BE2C (cell line): ENCODE measurements at regions not wholly inside any gene's neighbourhood (a gene's known extent, or its start where the extent isn't known, plus 50 kb on each side); places are given as distances from the start of the nearest gene placed in this dataset.
"Not testable (repeated sequence)": the region's sequence is repeated elsewhere in the genome, so short reads cannot be mapped to it uniquely, and the experiment has no call there.

Source experiments
- DNase-seq: peaks from one replicate; pipeline ENCODE4 v3.0.0-alpha.2; 2020
- H3K27me3 ChIP-seq: fragments of 250-450 bp; sonication (Bioruptor Pico); 2 replicates; pipeline ENCODE4 v1.5.1; 2020; ENCODE audit warnings: mild to moderate bottlenecking
- H3K36me3 ChIP-seq: fragments of 250-450 bp; sonication (Bioruptor Pico); 2 replicates; pipeline ENCODE4 v1.5.1; 2020; ENCODE audit warnings: mild to moderate bottlenecking
- H3K4me1 ChIP-seq: fragments of 250-450 bp; sonication (Bioruptor Pico); 2 replicates; pipeline ENCODE4 v1.5.1; 2020
- H3K4me3 ChIP-seq: 2 replicates; pipeline ENCODE4 v1.5.1; 2011; ENCODE audit warnings: low read depth, low read length
- H3K9me3 ChIP-seq: fragments of 250-450 bp; sonication (Bioruptor Pico); 2 replicates; pipeline ENCODE4 v1.5.1; 2020
- TF ChIP-seq, protein P1 (sequence below): IDR thresholded peaks from 2 replicates; pipeline ENCODE4 v1.5.1; 2012; ENCODE audit warnings: mild to moderate bottlenecking, low read depth, low read length

DNA sequence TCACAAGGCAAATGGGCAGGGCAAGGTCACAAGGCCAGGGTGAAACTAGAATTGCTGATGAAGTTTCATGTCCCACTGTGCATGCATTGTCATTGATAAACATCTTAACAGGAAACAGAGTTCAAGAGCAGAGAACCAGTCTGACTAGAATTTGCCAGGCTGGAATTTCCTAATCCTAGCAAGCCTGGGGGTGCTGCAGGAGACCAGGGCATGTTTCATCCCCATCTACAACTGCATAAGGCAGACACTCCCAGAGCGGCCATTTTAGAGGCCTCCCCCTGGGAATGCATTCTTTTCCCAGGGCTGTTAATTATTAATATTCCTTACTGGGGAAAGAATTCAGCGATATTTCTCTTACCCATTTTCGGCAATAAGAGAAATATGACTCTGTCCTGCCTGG, 172.6 kb upstream of the XIST start:
- not testable (repeated sequence) for H3K9me3 ChIP-seq, H3K27me3 ChIP-seq, H3K4me3 ChIP-seq, H3K36me3 ChIP-seq, H3K4me1 ChIP-seq, DNase-seq

DNA sequence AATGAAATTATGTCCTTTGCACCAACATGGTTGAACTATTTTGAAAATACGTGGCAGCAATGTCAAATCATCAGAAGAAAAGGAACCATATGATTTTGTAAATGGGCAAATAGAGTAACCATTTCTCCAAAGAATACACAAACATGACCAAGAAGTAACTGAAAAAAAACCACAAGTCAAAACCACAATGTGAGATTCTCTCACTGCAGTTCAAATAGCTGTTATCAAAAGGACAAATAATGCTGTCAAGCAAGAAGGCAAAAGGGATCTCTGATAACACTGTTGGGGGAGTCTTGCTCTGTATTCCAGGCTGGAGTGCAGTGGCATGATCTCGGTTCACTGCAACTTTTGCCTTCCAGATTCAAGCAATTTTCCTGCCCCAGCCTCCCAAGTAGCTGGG, 170.7 kb upstream of the XIST start:
- no peaks in the 10 kb centered on the region for H3K27me3 ChIP-seq
- TF ChIP-seq, protein P1, sequence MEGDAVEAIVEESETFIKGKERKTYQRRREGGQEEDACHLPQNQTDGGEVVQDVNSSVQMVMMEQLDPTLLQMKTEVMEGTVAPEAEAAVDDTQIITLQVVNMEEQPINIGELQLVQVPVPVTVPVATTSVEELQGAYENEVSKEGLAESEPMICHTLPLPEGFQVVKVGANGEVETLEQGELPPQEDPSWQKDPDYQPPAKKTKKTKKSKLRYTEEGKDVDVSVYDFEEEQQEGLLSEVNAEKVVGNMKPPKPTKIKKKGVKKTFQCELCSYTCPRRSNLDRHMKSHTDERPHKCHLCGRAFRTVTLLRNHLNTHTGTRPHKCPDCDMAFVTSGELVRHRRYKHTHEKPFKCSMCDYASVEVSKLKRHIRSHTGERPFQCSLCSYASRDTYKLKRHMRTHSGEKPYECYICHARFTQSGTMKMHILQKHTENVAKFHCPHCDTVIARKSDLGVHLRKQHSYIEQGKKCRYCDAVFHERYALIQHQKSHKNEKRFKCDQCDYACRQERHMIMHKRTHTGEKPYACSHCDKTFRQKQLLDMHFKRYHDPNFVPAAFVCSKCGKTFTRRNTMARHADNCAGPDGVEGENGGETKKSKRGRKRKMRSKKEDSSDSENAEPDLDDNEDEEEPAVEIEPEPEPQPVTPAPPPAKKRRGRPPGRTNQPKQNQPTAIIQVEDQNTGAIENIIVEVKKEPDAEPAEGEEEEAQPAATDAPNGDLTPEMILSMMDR, result no peak

DNA sequence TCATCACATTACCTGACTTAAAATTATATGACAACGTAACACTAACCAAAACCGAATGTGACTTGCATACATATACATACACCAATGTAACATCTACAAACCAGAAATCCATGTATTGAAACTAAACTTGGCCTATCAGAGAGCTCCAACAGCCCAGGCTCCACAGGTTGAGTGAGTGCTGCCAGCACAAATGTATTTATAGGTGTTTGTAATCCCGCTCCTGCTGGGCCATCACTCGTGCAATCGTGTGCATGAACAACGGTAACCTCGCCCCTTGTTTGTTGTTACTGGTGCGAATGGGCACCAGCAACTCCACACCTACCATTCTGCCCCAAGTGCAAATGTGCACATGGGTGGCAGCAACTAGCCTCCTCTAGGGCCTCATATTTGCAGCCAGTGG, 165.7 kb upstream of the XIST start:
- H3K4me3 ChIP-seq, result no peak overlapping the region
- DNase-seq, result no peak
- TF ChIP-seq, protein P1, result no peak
- H3K9me3 ChIP-seq, result no peaks in the 10 kb centered on the region
- H3K27me3 ChIP-seq, result no peaks in the 10 kb centered on the region
- no peaks in the 10 kb centered on the region for H3K4me1 ChIP-seq
- no peaks in the 10 kb centered on the region for H3K36me3 ChIP-seq

More for the DNA sequence above, 170.7 kb upstream of the XIST start:
- no peaks in the 10 kb centered on the region for H3K36me3 ChIP-seq
- DNase-seq, result no peak
- H3K4me3 ChIP-seq, result no peak overlapping the region
- no peaks in the 10 kb centered on the region for H3K9me3 ChIP-seq
- no peaks in the 10 kb centered on the region for H3K4me1 ChIP-seq

DNA sequence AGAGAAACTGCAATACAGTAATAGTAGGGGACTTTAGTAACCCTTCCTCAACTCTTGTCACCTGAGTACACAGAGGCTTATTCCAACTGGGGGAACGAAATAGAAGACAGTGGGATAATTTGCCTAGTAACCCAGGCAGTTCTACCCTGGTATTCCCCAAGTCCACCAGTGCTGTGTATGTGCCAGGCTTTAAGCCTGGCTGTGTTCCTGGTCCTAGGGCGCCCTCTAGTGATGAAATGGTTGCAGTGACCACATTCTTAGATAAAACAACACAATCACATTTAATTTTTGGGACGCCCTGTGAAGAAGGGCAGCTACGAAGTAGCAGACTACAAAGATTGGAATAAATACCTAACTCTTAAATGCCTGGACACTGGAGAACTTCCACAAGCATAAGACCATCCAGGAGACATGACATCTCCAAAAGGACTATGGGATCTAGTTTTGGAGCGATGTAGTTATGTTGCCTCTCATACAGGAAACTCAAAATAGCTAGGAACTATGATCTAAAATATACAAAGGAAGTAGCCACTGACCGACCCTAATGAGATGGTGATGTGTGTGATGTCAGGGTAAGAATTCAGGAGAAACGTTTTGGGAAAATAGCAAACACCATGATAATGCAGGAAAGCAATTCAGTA, 163.0 kb upstream of the XIST start:
- Histone ChIP-seq H3K4me1 (no peaks in the 10 kb centered on the region), H3K27me3 (no peaks in the 10 kb centered on the region), H3K9me3 (no peaks in the 10 kb centered on the region), H3K4me3 (no peak overlapping the region), H3K36me3 (no peaks in the 10 kb centered on the region)
- TF ChIP-seq, protein P1, result peak; percentile 74
- DNase-seq, result peak; percentile 58

DNA sequence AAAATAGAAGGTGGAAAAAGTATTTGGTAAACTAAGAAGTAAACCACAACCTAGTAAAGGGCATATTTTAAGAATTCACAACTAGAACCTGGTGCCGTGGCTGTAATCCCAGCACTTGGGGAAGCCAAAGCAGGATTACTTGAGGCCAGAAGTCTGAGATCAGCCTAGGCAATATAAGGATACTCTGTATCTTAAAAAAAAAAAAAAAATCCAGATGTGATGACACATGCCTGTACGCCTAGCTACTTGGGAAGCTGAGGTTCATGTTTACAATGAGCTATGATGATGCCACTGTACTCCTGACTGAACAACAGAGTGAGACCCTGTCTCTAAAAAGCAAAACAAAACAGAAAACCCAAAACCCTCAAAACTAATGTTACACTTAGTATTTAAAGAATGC, 156.5 kb upstream of the XIST start:
- Histone ChIP-seq H3K4me3 (no peak overlapping the region), H3K36me3 (no peaks in the 10 kb centered on the region), H3K4me1 (no peaks in the 10 kb centered on the region), H3K27me3 (no peaks in the 10 kb centered on the region), H3K9me3 (no peaks in the 10 kb centered on the region)
- TF ChIP-seq, protein P1, result no peak
- no peak for DNase-seq

DNA sequence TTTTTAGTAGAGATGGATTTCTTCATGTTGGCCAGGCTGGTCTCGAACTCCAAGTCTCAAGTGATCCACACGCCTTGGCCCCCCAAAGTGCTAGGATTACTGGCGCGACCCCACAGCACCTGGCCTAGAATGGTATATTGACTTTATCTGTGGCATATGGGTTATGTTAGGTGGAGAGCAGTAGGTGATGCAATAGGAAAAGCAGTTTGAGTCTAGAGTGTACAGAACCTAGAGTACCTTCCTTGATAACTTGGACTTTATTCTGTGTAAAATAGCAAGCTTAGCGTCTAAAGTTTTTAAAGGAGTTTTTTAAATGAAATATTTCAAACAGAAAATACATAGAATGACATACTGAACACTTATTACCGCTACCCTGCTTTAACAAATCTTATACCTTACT, 139.5 kb upstream of the XIST start:
- no peaks in the 10 kb centered on the region for H3K9me3 ChIP-seq
- DNase-seq, result no peak
- H3K36me3 ChIP-seq, result no peaks in the 10 kb centered on the region
- no peaks in the 10 kb centered on the region for H3K4me1 ChIP-seq
- no peaks in the 10 kb centered on the region for H3K27me3 ChIP-seq
- no peak overlapping the region for H3K4me3 ChIP-seq
- TF ChIP-seq, protein P1, result no peak

DNA sequence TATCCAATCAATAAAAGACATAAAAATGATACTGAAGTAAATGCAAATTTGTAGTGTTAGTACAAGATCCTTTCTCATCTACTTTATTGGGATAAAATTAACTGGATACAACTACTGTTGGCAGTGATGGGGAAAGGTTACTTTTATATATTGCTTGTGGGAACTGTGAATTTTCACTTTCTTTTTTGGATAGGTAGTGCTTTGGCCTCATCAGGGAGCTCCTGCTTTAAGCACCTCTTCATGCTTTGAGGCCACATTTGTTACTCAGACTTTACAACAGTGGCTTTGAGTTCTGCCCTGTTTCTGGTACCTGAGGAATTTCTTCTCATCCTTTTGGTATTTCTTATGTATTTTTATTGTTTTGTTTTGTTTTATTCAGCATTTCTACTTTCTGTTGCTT, 134.7 kb upstream of the XIST start:
- H3K4me1 ChIP-seq, result no peaks in the 10 kb centered on the region
- H3K36me3 ChIP-seq, result no peaks in the 10 kb centered on the region
- DNase-seq, result no peak
- no peaks in the 10 kb centered on the region for H3K27me3 ChIP-seq
- no peaks in the 10 kb centered on the region for H3K9me3 ChIP-seq
- H3K4me3 ChIP-seq, result no peak overlapping the region
- TF ChIP-seq, protein P1, result no peak
